PC-3 (cell line): ENCODE measurements at regions not wholly inside any gene's neighbourhood (a gene's known extent, or its start where the extent isn't known, plus 50 kb on each side); places are given as distances from the start of the nearest gene placed in this dataset.

Experiments used
- ATAC-seq: fragments of 200-7000 bp; cut with Tn5 transposase; 2 replicates; pipeline ENCODE4 v1.9.1; 2020; ENCODE audit warnings: mild to moderate bottlenecking, moderate library complexity
- BruUV-seq: library from RNA; stranded (reverse); fragments of 400-500 nt; replicated peaks from 2 replicates; lab custom pipeline; 2021; lab: Mats Ljungman, UMichigan
- CTCF ChIA-PET: fragments of 300-600 bp; sonication (Branson Sonifier 250); formaldehyde crosslinking; loops from one replicate; lab custom pipeline; 2022; ENCODE audit warnings: antibody characterized with exemption; lab: Charles Lee
- POLR2A ChIA-PET: fragments of 300-600 bp; sonication (Branson Sonifier 250); formaldehyde crosslinking; loops from one replicate; lab custom pipeline; 2022; ENCODE audit warnings: antibody characterized with exemption; ENCODE audit not compliant: unreplicated experiment; lab: Charles Lee
- DNase-seq: peaks from one replicate; pipeline ENCODE4 v3.0.0-alpha.2; 2015
- H2AFZ ChIP-seq: fragments of 300-600 bp; sonication (generic); 2 replicates; pipeline ENCODE4 v1.6.0; 2016; ENCODE audit warnings: antibody characterized with exemption, low read length
- H3F3A ChIP-seq: fragments of 300-600 bp; sonication (generic); one replicate; pipeline ENCODE4 v1.6.0; 2017; ENCODE audit warnings: antibody characterized with exemption, low read length, control low read depth, mild to moderate bottlenecking; ENCODE audit not compliant: unreplicated experiment
- H3K27ac ChIP-seq: fragments of 300-600 bp; sonication (generic); 2 replicates; pipeline ENCODE4 v1.5.1; 2016; ENCODE audit warnings: mild to moderate bottlenecking, low read length
- H3K27me3 ChIP-seq: fragments of 300-600 bp; sonication (generic); 2 replicates; pipeline ENCODE4 v1.6.1; 2016; ENCODE audit warnings: low read length, mixed read lengths
- H3K36me3 ChIP-seq: fragments of 300-600 bp; sonication (generic); 2 replicates; pipeline ENCODE4 v1.6.1; 2016; ENCODE audit warnings: low read depth, mixed run types, low read length, mixed read lengths
- H3K4me1 ChIP-seq: fragments of 300-600 bp; sonication (generic); 2 replicates; pipeline ENCODE4 v1.5.1; 2016; ENCODE audit warnings: low read length; ENCODE audit not compliant: insufficient read depth
- H3K4me2 ChIP-seq: fragments of 300-600 bp; sonication (generic); 2 replicates; pipeline ENCODE4 v1.6.0; 2016; ENCODE audit warnings: low read length
- H3K4me3 ChIP-seq: fragments of 300-600 bp; sonication (generic); 2 replicates; pipeline ENCODE4 v1.5.1; 2016; ENCODE audit warnings: mild to moderate bottlenecking, low read length, mixed read lengths
- H3K79me2 ChIP-seq: fragments of 300-600 bp; sonication (generic); 2 replicates; pipeline ENCODE4 v1.6.1; 2017; ENCODE audit warnings: low read length, mixed read lengths
- H3K9ac ChIP-seq: fragments of 300-600 bp; sonication (generic); 2 replicates; pipeline ENCODE4 v1.6.0; 2016; ENCODE audit warnings: mild to moderate bottlenecking, low read length
- H3K9me2 ChIP-seq: fragments of 300-600 bp; sonication (generic); replicated peaks from 2 replicates; pipeline ENCODE4 v1.6.1; 2016; ENCODE audit warnings: mixed run types, low read length, mixed read lengths
- H3K9me3 ChIP-seq: fragments of 300-600 bp; sonication (generic); 2 replicates; pipeline ENCODE4 v1.6.1; 2016; ENCODE audit warnings: low read length, mixed read lengths
- H4K20me1 ChIP-seq: fragments of 300-600 bp; sonication (generic); 2 replicates; pipeline ENCODE4 v1.6.1; 2016; ENCODE audit warnings: low read length, mixed read lengths
- EZH2 ChIP-seq: fragments of 300-600 bp; sonication (generic); IDR thresholded peaks from one replicate; pipeline ENCODE4 v1.6.1; 2017; ENCODE audit warnings: antibody characterized with exemption, mild to moderate bottlenecking, low read length; ENCODE audit not compliant: unreplicated experiment
- EZH2phosphoT487 ChIP-seq: fragments of 300-600 bp; sonication (generic); IDR thresholded peaks from 2 replicates; pipeline ENCODE4 v1.6.1; 2018; ENCODE audit warnings: mild to moderate bottlenecking, antibody characterized with exemption, low read length, borderline replicate concordance
- intact Hi-C: fragments of 100-400 bp; cut with micrococcal nuclease; formaldehyde crosslinking; loops from 2 replicates; pipeline ENCODE4 v1.9.0; 2023
- TF ChIP-seq, protein P1 (sequence below): fragments of 300-600 bp; sonication (generic); conservative IDR thresholded peaks from 2 replicates; pipeline ENCODE4 v1.5.1; 2017; ENCODE audit warnings: antibody characterized with exemption, low read depth, mild to moderate bottlenecking, low read length

DNA sequence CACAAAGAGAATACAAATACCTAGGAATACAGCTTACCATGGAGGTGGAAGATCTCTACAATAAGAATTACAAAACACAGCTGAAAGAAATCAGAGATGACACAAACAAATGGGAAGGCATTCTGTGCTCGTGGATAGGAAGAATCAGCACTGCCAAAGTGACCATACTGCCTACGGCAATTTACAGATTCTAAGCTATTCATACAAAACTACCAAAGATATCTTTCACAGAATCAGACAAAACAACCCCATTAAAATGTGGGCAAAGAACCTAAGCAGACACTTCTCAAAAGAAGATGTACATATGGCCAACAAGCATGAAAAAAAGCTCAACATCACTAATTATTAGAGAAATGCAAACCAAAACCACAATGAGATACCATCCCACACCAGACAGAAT, 133.2 kb upstream of the SSTR4 start:
- Histone ChIP-seq H3F3A (no peaks in the 10 kb centered on the region), H3K4me3 (no peak overlapping the region), H3K4me2 (no peak overlapping the region), H2AFZ (no peak overlapping the region), H3K9me2 (no peaks in the 10 kb centered on the region), H3K9me3 (no peaks in the 10 kb centered on the region), H3K9ac (no peak overlapping the region), H3K36me3 (no peaks in the 10 kb centered on the region), H3K27me3 (no peaks in the 10 kb centered on the region), H3K4me1 (no peaks in the 10 kb centered on the region), H3K79me2 (no peaks in the 10 kb centered on the region), H4K20me1 (no peaks in the 10 kb centered on the region), H3K27ac (no peak overlapping the region)
- ChIA-PET POLR2A (no interaction called here), CTCF (no interaction called here)
- BruUV-seq, result no TSS peak
- no peak for TF ChIP-seq EZH2
- TF ChIP-seq, protein P1, sequence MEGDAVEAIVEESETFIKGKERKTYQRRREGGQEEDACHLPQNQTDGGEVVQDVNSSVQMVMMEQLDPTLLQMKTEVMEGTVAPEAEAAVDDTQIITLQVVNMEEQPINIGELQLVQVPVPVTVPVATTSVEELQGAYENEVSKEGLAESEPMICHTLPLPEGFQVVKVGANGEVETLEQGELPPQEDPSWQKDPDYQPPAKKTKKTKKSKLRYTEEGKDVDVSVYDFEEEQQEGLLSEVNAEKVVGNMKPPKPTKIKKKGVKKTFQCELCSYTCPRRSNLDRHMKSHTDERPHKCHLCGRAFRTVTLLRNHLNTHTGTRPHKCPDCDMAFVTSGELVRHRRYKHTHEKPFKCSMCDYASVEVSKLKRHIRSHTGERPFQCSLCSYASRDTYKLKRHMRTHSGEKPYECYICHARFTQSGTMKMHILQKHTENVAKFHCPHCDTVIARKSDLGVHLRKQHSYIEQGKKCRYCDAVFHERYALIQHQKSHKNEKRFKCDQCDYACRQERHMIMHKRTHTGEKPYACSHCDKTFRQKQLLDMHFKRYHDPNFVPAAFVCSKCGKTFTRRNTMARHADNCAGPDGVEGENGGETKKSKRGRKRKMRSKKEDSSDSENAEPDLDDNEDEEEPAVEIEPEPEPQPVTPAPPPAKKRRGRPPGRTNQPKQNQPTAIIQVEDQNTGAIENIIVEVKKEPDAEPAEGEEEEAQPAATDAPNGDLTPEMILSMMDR, result no peak
- no peak for TF ChIP-seq EZH2phosphoT487
- intact Hi-C loops, result no loop called here
- no peak for ATAC-seq
- DNase-seq, result no peak

DNA sequence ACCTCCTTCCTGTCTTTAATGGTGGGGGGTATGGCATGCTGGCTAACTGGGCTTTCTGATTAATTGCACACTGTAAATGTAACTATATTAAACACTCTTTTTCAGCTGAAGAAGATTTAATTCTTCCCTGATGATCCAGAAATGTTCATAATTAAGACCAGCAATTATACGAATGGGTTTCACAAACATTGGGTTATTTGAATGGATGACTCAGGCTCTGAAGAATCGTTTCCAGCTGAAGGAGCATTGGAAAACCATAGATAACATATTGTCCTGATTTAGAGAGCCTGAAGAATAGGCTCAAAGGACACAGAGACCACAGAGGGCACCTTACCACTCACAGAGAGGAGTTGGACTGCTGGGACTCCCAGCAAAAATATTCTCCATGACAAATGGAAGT, 130.7 kb upstream of the SSTR4 start:
- intact Hi-C loops, result no loop called here
- ChIA-PET POLR2A (no interaction called here), CTCF (no interaction called here)
- no peaks in the 10 kb centered on the region for H3F3A ChIP-seq
- no peaks in the 10 kb centered on the region for H3K79me2 ChIP-seq
- no peak overlapping the region for H2AFZ ChIP-seq
- no peak for DNase-seq
- H3K4me2 ChIP-seq, result no peak overlapping the region
- TF ChIP-seq EZH2phosphoT487 (no peak), EZH2 (no peak)
- TF ChIP-seq, protein P1, result no peak
- no peak overlapping the region for H3K27ac ChIP-seq
- no peak for ATAC-seq
- no peaks in the 10 kb centered on the region for H3K9me3 ChIP-seq
- H3K27me3 ChIP-seq, result peaks cover 11% of the 10 kb centered on the region; the same call in 1 of the 2 replicates
- H3K9me2 ChIP-seq, result no peaks in the 10 kb centered on the region
- H3K4me3 ChIP-seq, result no peak overlapping the region
- no peaks in the 10 kb centered on the region for H3K36me3 ChIP-seq
- H3K9ac ChIP-seq, result no peak overlapping the region
- BruUV-seq, result no TSS peak
- no peaks in the 10 kb centered on the region for H4K20me1 ChIP-seq
- no peaks in the 10 kb centered on the region for H3K4me1 ChIP-seq

DNA sequence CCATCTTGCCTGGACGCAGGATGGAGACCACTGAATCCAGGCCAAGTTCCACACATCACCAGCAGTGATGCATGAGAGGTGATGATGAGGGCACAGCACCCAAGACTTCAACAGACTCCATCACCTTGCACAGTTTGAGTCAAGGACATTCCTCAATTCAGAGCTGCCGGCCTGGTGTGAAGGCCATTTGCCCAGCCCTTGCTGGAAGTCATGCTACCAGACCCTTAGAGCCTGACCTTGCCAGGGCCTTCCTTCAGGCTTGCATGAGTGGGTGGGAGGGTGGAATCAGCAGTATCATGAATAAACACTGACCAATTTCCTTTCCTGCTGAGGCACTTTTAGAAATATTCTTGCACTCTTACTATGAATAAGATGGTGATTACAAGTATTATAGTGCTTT, 130.2 kb upstream of the SSTR4 start:
- BruUV-seq, result no TSS peak

More for the DNA sequence above, 130.2 kb upstream of the SSTR4 start:
- Histone ChIP-seq H3K4me3 (no peak overlapping the region), H3K4me1 (no peaks in the 10 kb centered on the region), H2AFZ (no peak overlapping the region), H4K20me1 (no peaks in the 10 kb centered on the region), H3K79me2 (no peaks in the 10 kb centered on the region), H3K36me3 (no peaks in the 10 kb centered on the region), H3K9me2 (no peaks in the 10 kb centered on the region), H3K9ac (no peak overlapping the region), H3F3A (no peaks in the 10 kb centered on the region), H3K9me3 (no peaks in the 10 kb centered on the region), H3K27me3 (peaks cover 15% of the 10 kb centered on the region; the same call in 1 of the 2 replicates), H3K27ac (no peak overlapping the region), H3K4me2 (no peak overlapping the region)
- CTCF ChIA-PET, result no interaction called here
- POLR2A ChIA-PET, result no interaction called here
- TF ChIP-seq EZH2phosphoT487, result no peak
- TF ChIP-seq, protein P1, result no peak
- no peak for TF ChIP-seq EZH2
- intact Hi-C loops, result no loop called here
- ATAC-seq (no peak), DNase-seq (no peak)
